GM18861 (cell line): ENCODE measurements at regions not wholly inside any gene's neighbourhood (a gene's known extent, or its start where the extent isn't known, plus 50 kb on each side); places are given as distances from the start of the nearest gene placed in this dataset.

Experiments used
- ATAC-seq: cut with Tn5 transposase; IDR thresholded peaks from one replicate; pipeline ENCODE4 v1.9.1; 2021; ENCODE audit not compliant: unreplicated experiment

DNA sequence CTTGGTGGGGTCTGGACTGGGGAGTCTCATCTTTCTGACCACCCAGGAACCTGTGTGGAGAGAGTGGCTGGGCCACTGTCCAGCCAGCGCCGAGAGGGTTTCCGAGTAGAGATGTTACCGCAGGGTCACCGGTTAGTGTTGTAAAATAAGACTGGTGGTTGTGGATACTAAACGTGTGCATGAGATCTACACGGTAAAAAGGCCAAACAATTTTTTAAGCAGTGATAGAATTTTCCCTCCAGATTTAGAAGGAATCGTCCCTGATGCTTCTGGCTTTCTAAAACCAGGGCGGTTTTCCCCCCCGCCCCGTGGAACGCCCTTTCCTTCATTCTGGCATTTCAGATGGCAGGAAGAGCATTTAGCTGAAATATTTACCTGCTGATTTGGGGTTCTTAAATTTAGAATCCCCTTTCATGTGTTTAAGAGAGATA, 72.6 kb upstream of the PPARA start:
- no peak for ATAC-seq

DNA sequence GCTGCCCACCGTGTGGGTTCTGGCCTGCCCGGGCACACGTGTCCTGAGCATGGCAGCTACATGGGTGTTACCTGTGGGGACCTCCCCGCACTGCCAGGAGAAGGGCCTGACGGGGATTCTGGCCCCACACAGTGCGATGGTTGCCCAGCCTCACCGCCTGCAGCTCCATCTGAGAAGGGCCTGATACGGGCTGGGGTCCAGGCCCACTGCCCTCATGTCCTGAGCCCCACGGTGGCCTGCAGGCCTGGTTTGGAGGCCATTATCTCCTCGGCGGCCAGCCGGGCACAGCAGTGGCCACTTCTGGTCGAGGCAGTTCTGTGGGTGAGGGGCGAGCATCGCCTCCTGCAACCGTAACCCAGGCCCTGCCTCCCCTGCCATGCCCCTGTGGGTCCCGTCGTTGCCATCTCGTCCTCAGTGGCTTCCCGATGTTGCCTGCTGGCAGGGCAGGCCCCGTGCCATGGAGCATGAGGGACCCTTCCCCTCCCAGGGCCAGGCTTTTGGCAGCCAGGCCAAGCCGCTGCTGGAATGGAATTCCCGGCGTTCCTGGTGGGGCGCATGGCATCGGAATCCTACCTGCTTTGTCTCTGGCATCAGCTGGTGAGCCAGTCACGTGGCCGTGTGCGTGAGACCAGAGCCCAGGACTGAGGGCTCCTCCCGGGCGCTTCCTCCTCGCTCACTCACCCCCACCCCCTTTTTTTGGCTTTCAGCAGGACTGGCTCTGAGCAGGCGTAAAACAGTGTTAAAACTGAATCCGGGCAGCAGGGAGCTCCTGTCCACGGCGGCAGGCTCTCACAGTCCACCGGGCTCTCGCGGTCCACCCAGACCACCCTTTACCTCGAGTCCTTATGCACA, 71.9 kb upstream of the PPARA start:
- ATAC-seq, result no peak

DNA sequence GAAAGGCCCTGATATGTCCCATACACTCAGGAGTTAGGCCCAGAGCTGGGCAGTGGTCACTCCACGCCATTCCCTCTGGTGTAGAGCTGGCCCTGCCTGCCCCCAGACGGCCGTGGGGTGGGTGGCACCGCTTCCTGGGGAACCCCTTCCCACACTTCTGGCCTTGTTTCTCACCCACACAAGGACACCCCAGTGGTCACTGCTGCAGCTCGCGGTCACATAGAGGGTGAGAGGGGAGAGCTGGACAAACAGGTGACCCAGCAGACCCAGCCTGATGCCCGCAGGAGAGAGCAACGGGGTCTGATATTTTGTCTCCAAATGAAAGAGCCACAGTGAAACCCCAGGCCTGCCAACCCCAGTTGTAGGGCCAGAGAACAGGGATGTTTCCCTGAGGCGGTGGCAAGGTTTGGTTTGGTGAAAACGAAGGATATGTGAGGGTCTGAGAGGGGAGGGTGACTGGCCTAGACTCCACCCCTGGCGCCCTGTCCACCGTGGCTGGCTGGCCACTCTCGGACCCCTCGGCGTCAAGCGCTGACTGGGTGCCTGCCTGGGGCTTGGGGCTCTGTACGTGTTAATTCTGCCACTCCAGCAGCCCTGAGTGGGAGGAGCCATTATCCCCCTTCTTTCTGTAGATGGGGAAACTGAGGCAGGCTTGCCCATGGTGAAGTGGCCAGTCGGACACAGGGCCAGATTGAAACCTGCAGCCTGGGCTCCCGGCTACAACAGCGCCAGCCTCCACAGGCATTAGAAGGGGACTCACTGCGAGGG, 71.0 kb upstream of the PPARA start:
- no peak for ATAC-seq

DNA sequence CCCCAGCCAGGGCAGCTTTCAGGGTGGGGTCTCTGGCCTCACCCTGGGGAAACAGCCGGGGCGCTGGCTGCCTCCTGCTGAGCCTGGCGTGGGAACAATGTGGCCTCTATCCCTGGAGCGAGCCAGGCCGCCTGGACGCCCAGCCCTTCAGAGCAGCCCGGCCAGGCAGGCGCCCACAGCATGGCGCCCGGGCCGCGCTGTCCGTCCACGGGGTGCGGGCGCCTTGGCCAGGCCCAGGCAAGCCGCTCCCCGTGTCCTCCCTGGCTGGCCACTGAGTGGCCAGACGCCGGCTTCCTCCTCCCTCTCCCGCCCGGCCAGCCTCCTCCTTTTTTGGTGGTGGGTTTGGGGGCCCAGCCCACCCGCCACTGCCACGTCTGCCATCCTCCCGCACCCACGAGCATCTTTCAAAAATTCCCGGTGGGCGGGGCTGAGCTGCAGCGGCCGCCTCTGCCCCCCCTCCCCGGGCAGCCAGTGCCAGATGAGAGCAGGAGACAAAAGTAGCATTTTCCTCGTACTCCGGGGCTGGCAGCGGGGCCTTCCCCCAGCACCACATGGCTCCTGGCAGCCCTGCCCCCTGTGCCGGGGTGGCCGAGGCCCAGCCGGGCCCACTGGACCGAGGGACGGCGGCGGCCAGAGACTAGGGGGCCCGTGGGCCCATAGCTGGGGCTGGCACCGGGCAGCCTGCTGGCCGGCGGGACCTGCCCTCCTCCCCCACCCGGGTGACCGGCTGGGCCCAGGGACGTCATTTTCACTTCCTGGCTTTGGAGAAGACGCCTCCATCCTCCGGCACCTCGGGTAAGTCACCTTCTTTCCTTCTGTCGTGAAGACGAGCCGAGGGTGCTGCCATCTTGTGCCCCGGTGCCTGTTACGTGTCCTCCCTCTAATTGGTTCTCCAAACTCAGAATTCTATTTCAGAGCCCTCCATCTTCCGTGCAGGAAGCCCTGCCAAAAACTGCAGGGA, 70.2 kb upstream of the PPARA start:
- ATAC-seq, result no peak

DNA sequence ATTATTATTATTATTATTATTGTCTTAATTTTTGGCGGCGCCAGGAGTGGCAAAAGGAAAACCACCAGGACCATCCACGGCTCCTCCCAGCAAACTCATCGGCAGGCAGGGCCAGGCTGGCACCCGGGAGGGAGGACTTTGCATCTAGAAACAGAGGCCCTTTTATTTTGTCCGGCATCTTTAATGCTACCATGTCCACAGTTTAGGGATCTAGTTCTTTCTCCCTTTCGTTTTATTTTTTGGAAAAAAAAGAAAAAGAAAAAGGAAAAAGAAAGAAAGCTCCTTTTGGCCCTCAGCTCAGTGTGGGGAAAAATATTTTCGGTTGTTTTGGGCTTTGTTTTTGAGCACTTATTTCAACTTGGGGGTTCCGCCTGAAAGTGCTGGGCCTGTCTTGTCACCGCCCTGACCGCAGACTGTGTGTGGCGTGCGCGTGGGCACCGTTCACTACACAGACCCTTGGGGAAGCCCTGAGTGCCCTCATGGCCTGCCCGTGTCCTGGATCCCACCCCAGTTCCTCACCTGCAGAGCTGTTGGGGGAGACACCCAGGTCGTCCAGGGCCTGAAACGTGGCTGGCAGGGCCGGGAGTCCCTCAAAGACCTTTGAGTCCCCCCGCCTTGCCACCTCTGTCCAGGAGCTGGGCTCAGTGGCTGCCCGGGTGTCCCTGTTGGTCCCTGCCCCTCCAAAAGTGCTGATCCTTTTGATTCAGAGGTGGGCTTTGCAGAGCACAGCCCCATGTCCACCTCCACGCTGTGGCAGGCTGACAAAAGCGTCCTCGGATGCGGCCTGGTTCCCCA, 69.1 kb upstream of the PPARA start:
- ATAC-seq, result no peak

DNA sequence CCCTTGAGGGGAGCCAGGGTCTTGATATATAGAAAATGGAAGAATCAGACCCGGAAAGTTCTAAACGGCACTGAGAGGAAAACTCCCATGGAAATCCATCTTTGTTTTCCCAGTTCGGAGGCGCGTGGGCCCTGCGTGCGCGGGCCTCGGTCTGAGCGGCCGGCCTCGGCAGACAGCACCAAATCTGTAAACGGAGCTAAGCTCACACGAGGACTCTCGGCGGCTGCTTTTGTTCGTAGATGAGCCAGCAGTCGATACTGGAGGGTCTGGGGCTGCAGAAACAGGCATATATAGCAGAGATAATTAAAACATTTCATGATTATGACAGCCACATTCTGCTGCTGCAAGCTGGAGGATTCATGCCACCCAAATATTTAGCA, 68.5 kb upstream of the PPARA start:
- ATAC-seq, result no peak

DNA sequence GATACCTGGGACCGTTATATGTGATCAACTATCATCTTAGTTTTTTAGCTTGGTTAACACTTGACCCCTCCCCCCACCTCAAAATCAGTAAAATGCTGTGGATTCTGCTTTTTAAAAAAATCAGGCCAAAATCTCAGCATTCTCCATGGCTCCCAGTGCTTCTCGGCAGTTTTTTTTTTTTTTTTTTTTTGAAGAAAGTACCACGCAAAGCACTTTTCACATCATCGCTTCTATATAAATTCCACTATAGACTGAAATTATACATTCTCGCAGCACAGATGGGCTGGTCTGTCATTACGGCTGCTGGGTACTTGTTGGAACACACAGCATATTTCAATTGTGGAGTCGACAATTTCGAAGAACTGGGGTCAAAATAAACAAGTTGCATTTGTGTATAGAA, 67.7 kb upstream of the PPARA start:
- ATAC-seq, result no peak

DNA sequence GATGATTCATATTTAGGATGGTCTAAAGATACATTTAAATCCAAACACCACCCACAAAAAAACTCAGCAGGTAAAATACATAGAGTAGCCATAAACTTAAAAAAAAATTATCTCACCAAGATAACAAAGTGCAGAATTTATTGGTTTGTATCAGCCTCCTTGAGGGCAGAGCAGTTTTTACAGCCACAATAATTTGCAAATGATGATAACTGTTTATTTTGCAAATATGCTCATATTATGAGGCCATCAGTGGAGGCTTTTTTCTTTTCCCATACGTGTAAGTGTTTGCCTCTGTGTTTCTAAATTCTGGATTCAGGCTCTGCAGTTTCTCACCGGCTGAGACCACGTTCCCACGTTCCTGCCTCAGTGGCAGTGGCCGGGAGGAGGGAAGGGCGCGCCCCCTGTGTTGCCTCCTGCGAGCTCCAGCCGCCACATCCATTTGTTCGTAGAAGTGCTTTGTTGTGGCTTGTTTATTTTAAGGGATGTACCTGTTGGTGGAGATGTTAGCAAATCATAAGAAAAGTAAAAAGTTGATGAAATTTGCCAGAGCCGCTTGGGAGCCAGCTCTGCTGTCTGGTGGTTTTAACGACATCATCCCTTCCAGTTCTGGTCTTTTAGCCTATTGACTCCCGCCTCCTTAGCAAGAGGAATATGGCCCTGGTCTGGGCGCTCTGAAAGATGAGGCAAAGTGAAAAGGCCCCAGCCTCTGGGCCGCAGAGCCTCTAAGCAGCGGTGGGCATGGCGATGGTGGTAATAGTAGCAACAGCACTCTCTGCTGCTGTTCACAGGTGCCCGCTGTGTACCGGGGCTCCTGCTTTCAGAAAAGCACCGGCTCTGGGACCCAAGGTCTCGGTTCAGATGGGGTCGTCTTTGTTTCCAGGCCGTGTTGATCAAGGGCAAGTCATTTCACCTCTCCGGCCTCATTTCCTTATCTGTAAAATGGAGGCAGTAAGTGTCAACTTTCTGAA, 66.7 kb upstream of the PPARA start:
- ATAC-seq, result no peak

DNA sequence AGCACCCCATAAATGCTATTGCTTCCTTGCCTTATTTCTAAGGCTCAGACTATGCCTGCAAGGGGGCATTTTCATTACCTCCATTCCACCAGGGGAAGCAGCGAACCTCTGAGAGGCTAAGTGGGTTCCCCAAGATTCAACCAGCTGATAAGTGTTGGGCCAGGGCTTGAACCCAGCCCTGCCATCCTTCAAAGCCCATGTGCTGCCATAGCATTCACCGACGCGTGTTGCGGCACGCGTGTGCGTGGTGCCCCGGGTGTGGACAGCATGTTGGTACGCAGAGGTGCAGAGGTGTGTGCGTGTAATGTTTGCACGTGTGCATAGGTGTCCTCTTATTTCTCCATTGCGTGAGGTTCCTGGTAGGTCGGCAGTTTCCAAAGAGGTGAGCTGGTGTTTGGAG, 66.0 kb upstream of the PPARA start:
- no peak for ATAC-seq

DNA sequence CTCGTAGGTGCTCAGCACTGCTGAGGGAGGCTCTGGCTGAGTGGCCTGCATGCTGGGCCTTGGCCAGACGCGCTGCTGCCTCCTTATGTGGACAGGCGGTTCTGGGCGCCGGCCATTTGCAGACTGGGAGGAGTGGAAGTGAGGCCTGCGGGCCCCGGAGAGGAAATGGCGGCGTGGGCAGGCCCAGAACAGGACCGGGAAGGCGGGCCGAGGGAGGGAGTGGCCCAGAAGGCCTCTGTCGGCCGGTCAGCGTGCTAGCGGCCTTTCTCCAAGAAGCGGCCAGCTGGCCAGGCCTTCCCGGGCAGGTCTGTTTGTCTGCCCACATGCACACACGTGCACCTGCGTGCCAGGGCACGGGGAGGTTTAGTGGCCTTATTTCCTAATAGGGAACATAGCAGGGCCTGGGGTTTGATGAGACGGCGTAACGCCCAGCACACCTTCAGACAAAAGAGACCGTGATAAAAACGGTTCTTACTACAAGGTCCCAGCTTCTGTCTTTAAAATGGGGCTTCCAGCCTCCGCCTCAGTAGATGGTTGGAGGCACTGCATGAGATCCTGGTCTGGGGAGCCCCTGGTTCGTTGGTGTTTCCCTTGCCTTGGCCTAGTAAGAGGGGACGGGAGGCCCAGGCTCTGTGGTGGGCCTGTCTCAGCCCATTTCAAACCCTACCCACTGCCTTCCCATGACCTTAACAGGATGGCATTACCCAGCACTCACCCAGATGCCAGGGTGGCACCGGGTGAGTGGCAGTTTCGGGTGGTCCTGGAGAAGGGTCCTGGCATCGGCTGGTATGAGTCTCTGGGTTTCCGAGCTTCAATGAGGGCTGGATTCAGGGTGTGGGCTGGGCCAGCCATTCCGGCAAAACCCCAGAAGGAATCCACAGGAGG, 65.1 kb upstream of the PPARA start:
- ATAC-seq, result no peak

DNA sequence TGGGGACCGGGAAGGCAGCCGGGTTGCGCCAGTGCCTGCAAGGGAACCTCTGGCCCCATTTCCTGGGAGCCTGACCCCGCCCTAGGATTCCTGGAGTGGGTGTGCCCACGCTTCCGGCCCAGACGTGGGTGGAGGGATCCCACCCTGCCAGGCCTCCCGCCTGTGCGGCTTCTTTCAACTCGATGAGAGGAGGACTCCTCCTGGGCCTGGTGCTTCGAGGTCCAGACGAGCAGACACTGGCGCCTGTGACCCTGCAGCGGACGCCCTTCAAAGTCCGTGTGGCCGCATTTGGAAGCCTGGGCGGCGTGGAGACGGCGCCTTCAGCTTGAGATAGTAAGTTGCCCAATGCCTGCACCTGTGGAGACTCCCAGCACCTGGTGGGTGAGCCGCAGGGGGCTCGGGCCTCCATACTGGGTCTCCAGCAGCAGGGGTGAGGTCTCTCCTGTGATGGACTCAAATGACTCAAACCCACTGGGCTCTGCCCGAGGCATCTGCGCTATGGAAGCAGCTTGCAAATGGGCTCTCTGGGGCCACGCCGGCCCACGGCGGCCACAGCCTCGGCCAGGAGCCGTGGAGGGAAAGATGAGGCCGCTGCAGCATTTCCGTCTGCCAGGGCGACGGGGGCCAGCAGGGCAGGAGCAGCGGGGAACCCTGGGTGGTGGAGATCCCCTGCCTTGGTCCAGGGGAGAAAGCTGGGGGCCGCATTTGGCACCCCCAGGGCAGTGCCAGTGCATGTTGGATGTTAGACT, 64.3 kb upstream of the PPARA start:
- no peak for ATAC-seq

DNA sequence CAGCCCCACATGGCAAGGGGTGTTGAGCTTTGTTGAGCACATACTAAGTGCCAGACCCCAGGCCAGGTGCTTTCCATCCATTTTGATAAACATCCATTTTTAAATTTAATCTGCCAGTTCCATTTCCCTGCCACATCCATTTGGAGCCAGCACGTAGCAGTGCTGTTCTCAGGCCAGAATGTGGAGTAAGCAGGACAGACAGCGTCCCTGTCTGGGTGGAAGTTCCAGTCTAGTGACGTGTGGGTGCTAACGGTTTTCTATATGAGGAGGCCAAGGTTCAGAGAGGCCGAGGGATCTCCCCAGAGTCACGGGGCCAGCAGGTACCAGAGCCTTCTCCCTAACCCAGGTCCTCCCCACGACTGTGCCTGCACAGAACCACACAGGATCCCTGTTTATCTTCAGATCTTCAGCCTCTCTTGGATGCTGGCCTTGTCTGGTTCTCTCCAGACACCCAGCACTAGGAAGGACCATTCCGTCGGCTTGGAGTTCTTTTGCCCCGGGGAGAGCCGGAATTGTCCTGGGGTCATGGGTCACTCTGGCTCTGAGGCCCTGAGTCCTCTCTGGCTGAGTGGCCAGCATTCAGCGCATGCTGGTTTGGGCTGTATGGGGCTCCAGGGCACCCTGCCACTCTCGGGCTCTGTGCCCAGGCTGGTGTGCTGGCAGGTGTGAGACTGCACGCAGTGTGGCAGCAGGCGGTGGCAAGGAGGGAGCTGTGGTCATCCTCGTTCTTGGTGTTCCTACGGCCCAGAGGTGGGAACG, 63.6 kb upstream of the PPARA start:
- ATAC-seq, result no peak

DNA sequence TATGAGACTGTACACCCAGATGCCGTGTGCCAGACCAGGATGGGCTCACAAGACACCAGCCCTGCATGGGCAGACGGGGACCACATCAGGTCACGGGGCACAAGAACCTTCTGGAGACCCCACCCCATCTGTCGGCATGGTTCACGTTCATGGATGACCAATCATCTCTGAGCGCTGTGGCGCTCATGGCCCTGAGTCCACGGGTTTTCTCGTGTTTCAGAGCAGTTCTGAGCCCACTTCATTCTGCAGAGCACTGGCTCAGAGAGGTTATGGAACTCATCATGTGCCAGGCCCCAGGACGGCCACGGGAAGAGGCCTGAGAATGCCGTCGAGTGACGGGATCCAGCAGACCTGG, 63.0 kb upstream of the PPARA start:
- ATAC-seq, result no peak

DNA sequence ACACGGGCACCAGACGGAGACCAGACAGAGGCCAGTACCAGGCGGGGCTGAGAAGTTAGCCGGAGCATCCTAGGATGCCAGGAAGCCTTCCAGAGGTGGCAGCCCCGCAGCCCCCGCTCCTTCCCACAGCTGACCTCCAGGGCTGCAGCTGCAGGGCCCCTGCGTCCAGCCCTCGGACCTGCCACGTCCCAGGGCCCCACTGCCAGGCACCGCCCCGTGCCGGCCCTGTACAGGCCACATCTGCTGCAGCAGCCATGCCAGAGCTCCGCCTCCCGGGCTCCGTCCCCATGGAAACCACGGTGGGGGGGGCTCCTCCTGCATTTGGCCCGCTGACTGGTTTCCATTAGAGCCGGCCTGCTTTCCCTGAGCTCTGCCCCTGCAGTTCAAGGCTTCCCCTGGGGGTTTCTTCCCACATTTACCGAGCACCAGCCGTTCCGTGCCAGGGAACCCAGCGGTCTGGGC, 62.5 kb upstream of the PPARA start:
- ATAC-seq, result no peak

DNA sequence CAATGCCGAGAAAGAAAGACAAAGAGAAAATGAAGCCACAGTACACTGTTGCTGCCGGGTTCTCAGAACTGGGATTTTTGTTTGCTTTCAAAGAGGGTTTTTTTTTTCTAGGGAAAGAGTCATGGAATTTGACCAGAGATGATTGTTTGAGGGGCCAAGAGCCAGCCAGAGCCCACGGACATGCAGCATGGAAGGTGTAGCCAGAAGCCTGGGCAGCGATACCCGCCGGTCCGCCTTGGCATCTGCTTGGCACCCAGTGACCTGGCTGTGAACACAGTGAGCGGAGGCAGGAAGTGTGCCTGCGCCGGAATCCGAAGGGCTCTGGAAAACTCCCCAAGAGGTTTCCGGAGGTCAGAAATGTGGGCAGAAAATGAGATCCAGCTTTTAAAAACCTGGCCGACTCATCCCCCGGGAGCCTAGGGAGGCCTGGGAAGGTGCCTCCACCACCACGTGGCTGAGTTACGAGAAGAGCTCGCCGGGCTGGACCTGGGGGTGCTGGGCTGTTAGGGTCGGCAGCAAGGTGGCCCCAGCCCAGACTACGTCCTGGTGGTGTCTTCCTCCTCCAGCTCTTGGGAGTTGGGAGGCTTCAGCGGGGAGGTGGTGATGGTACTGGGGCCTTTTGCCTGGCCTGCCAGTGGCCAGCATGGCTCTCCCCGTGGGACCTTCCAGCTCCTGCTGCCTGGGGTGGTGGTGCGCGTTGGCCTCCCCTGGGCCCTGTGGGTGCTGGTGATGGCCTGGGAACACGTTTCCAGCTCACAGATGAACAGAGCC, 61.6 kb upstream of the PPARA start:
- no peak for ATAC-seq

DNA sequence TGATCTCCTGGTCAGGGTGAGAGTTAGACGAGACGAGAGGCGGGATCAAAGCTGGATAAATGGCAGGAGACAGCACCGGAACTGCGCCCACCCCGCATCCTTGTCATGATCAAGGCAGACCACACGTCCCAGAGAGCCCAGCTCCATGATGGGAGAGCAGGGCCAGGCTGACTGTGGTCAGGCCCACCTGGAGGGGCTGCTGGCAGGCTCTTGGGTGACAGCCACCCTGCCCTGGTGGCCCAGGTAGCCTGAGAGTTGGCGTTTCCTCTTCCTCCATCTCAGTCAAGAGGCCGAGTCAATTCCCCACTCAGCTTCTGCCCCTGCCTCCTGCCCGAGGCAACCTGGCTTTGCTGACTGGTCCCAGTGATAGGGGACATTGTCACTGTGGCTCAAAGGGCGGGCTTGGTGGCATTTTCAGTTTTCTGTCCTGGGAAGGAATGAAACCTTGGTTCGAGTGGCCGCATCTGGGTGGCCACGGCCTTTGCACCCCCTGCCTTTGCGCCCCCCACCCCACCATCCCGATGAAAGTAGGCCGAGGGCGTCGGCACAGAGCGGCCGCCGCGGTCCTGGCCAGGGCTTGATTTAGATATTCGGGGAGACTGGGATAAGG, 60.8 kb upstream of the PPARA start:
- ATAC-seq, result no peak
